WTC11 (cell line): ENCODE measurements at regions not wholly inside any gene's neighbourhood (a gene's known extent, or its start where the extent isn't known, plus 50 kb on each side); places are given as distances from the start of the nearest gene placed in this dataset.

Experiments
- ATAC-seq: fragments of 200-7000 bp; cut with Tn5 transposase; 2 replicates; pipeline ENCODE4 v1.10.0; 2021; ENCODE audit warnings: mild to moderate bottlenecking, moderate library complexity
- CTCF ChIA-PET: fragments of 300-600 bp; sonication (Branson Sonifier 250); formaldehyde crosslinking; loops from one replicate; lab custom pipeline; 2021; ENCODE audit warnings: antibody characterized with exemption; lab: Charles Lee
- POLR2A ChIA-PET: fragments of 350-600 bp; sonication (Branson Sonifier 250); formaldehyde crosslinking; loops from one replicate; lab custom pipeline; 2021; ENCODE audit warnings: antibody characterized with exemption; lab: Charles Lee
- DNase-seq: peaks from one replicate; pipeline ENCODE4 v3.0.0; 2021; ENCODE audit warnings: low spot score
- H3K27ac Mint-ChIP-seq: 2 replicates; pipeline ENCODE4 v1.8.0; 2021; ENCODE audit warnings: mixed read lengths
- H3K27me3 Mint-ChIP-seq: 2 replicates; pipeline ENCODE4 v1.8.0; 2021; ENCODE audit warnings: low read depth, mild to moderate bottlenecking, moderate library complexity, mixed read lengths
- H3K36me3 Mint-ChIP-seq: 2 replicates; pipeline ENCODE4 v1.8.0; 2021; ENCODE audit warnings: mixed read lengths
- H3K4me1 Mint-ChIP-seq: 2 replicates; pipeline ENCODE4 v1.8.0; 2022; ENCODE audit warnings: mixed read lengths
- H3K4me3 Mint-ChIP-seq: 2 replicates; pipeline ENCODE4 v1.8.0; 2021; ENCODE audit warnings: mild to moderate bottlenecking, moderate library complexity, mixed read lengths
- H3K9me3 Mint-ChIP-seq: 2 replicates; pipeline ENCODE4 v1.8.0; 2021; ENCODE audit warnings: mixed read lengths
- CREM ChIP-seq: sonication (generic); formaldehyde crosslinking; IDR thresholded peaks from 2 replicates; pipeline ENCODE4 v1.8.1; 2022; ENCODE audit warnings: mild to moderate bottlenecking, missing genetic modification reagents, moderate library complexity
- ELF4 ChIP-seq: sonication (generic); formaldehyde crosslinking; IDR thresholded peaks from 2 replicates; pipeline ENCODE4 v1.8.1; 2022; ENCODE audit warnings: low read depth, mild to moderate bottlenecking, moderate library complexity, missing genetic modification reagents
- EMX1 ChIP-seq: fragments of 250-450 bp; sonication (Bioruptor Pico); IDR thresholded peaks from 2 replicates; pipeline ENCODE4 v1.8.0; 2021; ENCODE audit warnings: mild to moderate bottlenecking
- ETV6 ChIP-seq: sonication (generic); formaldehyde crosslinking; IDR thresholded peaks from 2 replicates; pipeline ENCODE4 v1.8.1; 2022; ENCODE audit warnings: mild to moderate bottlenecking, missing genetic modification reagents
- FOXP1 ChIP-seq: sonication (generic); formaldehyde crosslinking; IDR thresholded peaks from 2 replicates; pipeline ENCODE4 v1.8.0; 2022; ENCODE audit warnings: missing genetic modification reagents, mild to moderate bottlenecking, moderate library complexity, borderline replicate concordance
- HMGA2 ChIP-seq: fragments of 250-450 bp; sonication (Bioruptor Pico); IDR thresholded peaks from 2 replicates; pipeline ENCODE4 v1.4.0; 2021; ENCODE audit warnings: mild to moderate bottlenecking, moderate library complexity
- NFE2L1 ChIP-seq: sonication (generic); formaldehyde crosslinking; IDR thresholded peaks from 2 replicates; pipeline ENCODE4 v1.8.1; 2023; ENCODE audit warnings: missing genetic modification reagents
- NR2C2 ChIP-seq: sonication (generic); formaldehyde crosslinking; IDR thresholded peaks from 2 replicates; pipeline ENCODE4 v1.8.0; 2022; ENCODE audit warnings: mild to moderate bottlenecking, missing genetic modification reagents
- SMAD3 ChIP-seq: sonication (generic); formaldehyde crosslinking; IDR thresholded peaks from 2 replicates; pipeline ENCODE4 v1.8.0; 2022; ENCODE audit warnings: missing genetic modification reagents, mild to moderate bottlenecking, borderline replicate concordance
- ZNF219 ChIP-seq: sonication (generic); formaldehyde crosslinking; IDR thresholded peaks from 2 replicates; pipeline ENCODE4 v1.8.0; 2023; ENCODE audit warnings: missing genetic modification reagents, mild to moderate bottlenecking, borderline replicate concordance
- ZNF317 ChIP-seq: sonication (generic); formaldehyde crosslinking; IDR thresholded peaks from 2 replicates; pipeline ENCODE4 v1.8.1; 2023; ENCODE audit warnings: low read depth, mild to moderate bottlenecking, moderate library complexity, missing genetic modification reagents, borderline replicate concordance
- TF ChIP-seq, protein P1 (sequence below): sonication (generic); formaldehyde crosslinking; IDR thresholded peaks from 2 replicates; pipeline ENCODE4 v1.8.1; 2023; ENCODE audit warnings: mild to moderate bottlenecking, missing genetic modification reagents
- TF ChIP-seq, protein P2 (sequence below): fragments of 250-450 bp; sonication (Bioruptor Pico); IDR thresholded peaks from 2 replicates; pipeline ENCODE4 v1.9.0; 2021; ENCODE audit warnings: moderate library complexity, mild to moderate bottlenecking, inconsistent platforms, borderline replicate concordance
- TF ChIP-seq, protein P3 (sequence below): sonication (generic); formaldehyde crosslinking; IDR thresholded peaks from 2 replicates; pipeline ENCODE4 v1.8.0; 2023; ENCODE audit warnings: mild to moderate bottlenecking, missing genetic modification reagents
- TF ChIP-seq, protein P4 (sequence below): sonication (generic); formaldehyde crosslinking; conservative IDR thresholded peaks from 2 replicates; pipeline ENCODE4 v1.8.1; 2023; ENCODE audit warnings: mild to moderate bottlenecking, low read depth, missing genetic modification reagents, moderate library complexity
- TF ChIP-seq, protein P5 (sequence below): sonication (generic); formaldehyde crosslinking; IDR thresholded peaks from 2 replicates; pipeline ENCODE4 v1.8.1; 2022; ENCODE audit warnings: mild to moderate bottlenecking, moderate library complexity, missing genetic modification reagents
- TF ChIP-seq, protein P6 (sequence below): sonication (generic); formaldehyde crosslinking; IDR thresholded peaks from 2 replicates; pipeline ENCODE4 v1.8.1; 2023; ENCODE audit warnings: mild to moderate bottlenecking, missing genetic modification reagents, moderate library complexity
- TF ChIP-seq, protein P7 (sequence below): fragments of 250-450 bp; sonication (Bioruptor Pico); conservative IDR thresholded peaks from 2 replicates; pipeline ENCODE4 v1.9.0; 2021; ENCODE audit warnings: mild to moderate bottlenecking
- TF ChIP-seq, protein P8 (sequence below): fragments of 200-600 bp; IDR thresholded peaks from 2 replicates; pipeline ENCODE4 v1.8.0; 2022; ENCODE audit warnings: antibody characterized with exemption
- TF ChIP-seq, protein P9 (sequence below): sonication (generic); formaldehyde crosslinking; IDR thresholded peaks from 2 replicates; pipeline ENCODE4 v1.8.0; 2023; ENCODE audit warnings: missing genetic modification reagents, mild to moderate bottlenecking, borderline replicate concordance

DNA sequence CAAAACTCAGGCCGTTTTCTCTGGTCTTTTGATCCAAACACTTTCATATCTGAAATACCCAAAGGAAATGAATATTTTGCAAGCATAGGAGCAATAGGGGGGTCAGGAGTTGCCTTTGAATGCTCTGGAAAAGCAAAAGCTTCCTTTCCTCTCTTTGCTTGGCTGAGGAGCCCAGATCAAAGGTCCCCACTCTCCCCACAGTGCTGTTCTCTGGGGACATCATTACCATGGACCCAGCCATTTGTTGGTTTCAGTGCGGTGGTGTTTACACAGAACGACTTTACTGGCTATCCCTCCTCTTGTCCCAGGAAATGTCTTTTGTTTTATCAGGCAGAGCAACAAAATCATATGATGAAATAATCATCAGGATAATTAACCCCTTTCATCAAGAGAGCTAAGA, 1089.1 kb downstream of the TBC1D22A start:
- Mint-ChIP-seq H3K36me3 (no peaks in the 10 kb centered on the region), H3K4me1 (peaks cover 5% of the 10 kb centered on the region; the same call in 1 of the 2 replicates), H3K27ac (no peak overlapping the region), H3K4me3 (no peak overlapping the region), H3K9me3 (peaks cover 5% of the 10 kb centered on the region), H3K27me3 (peaks cover 4% of the 10 kb centered on the region; the same call in 1 of the 2 replicates)
- DNase-seq (no peak), ATAC-seq (no peak)
- ChIA-PET POLR2A (no interaction called here), CTCF (no interaction called here)
- TF ChIP-seq, protein P1, sequence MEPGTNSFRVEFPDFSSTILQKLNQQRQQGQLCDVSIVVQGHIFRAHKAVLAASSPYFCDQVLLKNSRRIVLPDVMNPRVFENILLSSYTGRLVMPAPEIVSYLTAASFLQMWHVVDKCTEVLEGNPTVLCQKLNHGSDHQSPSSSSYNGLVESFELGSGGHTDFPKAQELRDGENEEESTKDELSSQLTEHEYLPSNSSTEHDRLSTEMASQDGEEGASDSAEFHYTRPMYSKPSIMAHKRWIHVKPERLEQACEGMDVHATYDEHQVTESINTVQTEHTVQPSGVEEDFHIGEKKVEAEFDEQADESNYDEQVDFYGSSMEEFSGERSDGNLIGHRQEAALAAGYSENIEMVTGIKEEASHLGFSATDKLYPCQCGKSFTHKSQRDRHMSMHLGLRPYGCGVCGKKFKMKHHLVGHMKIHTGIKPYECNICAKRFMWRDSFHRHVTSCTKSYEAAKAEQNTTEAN (CRISPR knock-in tag), result no peak
- TF ChIP-seq HMGA2, result no peak
- TF ChIP-seq ETV6, result no peak
- no peak for TF ChIP-seq NR2C2 (CRISPR knock-in tag)
- no peak for TF ChIP-seq CREM (CRISPR knock-in tag)
- no peak for TF ChIP-seq EMX1 (CRISPR knock-in tag)
- TF ChIP-seq, protein P2, sequence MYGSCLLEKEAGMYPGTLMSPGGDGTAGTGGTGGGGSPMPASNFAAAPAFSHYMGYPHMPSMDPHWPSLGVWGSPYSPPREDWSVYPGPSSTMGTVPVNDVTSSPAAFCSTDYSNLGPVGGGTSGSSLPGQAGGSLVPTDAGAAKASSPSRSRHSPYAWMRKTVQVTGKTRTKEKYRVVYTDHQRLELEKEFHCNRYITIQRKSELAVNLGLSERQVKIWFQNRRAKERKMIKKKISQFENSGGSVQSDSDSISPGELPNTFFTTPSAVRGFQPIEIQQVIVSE (CRISPR knock-in tag), result no peak
- TF ChIP-seq SMAD3, result no peak
- TF ChIP-seq NFE2L1 (CRISPR knock-in tag), result no peak
- TF ChIP-seq, protein P3, sequence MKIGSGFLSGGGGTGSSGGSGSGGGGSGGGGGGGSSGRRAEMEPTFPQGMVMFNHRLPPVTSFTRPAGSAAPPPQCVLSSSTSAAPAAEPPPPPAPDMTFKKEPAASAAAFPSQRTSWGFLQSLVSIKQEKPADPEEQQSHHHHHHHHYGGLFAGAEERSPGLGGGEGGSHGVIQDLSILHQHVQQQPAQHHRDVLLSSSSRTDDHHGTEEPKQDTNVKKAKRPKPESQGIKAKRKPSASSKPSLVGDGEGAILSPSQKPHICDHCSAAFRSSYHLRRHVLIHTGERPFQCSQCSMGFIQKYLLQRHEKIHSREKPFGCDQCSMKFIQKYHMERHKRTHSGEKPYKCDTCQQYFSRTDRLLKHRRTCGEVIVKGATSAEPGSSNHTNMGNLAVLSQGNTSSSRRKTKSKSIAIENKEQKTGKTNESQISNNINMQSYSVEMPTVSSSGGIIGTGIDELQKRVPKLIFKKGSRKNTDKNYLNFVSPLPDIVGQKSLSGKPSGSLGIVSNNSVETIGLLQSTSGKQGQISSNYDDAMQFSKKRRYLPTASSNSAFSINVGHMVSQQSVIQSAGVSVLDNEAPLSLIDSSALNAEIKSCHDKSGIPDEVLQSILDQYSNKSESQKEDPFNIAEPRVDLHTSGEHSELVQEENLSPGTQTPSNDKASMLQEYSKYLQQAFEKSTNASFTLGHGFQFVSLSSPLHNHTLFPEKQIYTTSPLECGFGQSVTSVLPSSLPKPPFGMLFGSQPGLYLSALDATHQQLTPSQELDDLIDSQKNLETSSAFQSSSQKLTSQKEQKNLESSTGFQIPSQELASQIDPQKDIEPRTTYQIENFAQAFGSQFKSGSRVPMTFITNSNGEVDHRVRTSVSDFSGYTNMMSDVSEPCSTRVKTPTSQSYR, result no peak
- TF ChIP-seq, protein P4, sequence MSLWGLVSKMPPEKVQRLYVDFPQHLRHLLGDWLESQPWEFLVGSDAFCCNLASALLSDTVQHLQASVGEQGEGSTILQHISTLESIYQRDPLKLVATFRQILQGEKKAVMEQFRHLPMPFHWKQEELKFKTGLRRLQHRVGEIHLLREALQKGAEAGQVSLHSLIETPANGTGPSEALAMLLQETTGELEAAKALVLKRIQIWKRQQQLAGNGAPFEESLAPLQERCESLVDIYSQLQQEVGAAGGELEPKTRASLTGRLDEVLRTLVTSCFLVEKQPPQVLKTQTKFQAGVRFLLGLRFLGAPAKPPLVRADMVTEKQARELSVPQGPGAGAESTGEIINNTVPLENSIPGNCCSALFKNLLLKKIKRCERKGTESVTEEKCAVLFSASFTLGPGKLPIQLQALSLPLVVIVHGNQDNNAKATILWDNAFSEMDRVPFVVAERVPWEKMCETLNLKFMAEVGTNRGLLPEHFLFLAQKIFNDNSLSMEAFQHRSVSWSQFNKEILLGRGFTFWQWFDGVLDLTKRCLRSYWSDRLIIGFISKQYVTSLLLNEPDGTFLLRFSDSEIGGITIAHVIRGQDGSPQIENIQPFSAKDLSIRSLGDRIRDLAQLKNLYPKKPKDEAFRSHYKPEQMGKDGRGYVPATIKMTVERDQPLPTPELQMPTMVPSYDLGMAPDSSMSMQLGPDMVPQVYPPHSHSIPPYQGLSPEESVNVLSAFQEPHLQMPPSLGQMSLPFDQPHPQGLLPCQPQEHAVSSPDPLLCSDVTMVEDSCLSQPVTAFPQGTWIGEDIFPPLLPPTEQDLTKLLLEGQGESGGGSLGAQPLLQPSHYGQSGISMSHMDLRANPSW (CRISPR knock-in tag), result no peak
- TF ChIP-seq ELF4 (CRISPR knock-in tag), result no peak
- TF ChIP-seq, protein P5, sequence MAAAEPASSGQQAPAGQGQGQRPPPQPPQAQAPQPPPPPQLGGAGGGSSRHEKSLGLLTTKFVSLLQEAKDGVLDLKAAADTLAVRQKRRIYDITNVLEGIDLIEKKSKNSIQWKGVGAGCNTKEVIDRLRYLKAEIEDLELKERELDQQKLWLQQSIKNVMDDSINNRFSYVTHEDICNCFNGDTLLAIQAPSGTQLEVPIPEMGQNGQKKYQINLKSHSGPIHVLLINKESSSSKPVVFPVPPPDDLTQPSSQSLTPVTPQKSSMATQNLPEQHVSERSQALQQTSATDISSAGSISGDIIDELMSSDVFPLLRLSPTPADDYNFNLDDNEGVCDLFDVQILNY (CRISPR knock-in tag), result no peak
- TF ChIP-seq, protein P6, sequence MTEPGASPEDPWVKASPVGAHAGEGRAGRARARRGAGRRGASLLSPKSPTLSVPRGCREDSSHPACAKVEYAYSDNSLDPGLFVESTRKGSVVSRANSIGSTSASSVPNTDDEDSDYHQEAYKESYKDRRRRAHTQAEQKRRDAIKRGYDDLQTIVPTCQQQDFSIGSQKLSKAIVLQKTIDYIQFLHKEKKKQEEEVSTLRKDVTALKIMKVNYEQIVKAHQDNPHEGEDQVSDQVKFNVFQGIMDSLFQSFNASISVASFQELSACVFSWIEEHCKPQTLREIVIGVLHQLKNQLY (CRISPR knock-in tag), result no peak
- TF ChIP-seq, protein P7, sequence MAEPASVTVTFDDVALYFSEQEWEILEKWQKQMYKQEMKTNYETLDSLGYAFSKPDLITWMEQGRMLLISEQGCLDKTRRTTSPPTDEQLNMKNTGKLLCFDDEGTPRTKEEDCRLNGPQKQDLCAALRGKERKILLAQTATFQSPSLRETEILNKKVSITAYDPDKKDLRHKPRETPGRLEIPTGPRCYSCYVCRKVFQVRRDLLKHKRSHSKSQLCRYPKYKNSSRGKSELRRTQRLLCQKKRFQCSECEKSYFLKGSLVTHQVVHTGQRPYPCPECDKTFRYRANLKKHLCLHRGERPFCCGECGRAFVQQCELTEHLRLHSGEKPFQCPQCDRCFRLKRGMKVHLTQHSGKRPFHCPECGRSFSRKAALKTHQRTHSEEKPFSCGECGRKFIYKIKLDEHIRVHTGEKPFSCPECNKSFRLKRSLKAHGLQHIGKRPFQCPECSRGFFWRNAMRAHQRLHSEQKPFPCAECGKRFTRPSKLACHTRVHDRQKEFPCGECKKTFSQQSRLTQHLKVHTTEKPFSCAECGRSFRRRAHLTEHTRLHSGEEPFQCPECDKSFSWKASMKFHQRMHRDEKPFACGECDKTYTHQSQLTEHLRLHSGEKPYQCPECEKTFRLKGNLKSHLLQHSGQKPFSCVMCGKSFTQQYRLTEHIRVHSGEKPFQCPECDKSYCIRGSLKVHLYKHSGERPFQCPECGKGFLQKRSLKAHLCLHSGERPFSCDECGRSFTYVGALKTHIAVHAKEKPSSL (CRISPR knock-in tag), result no peak
- TF ChIP-seq, protein P8, sequence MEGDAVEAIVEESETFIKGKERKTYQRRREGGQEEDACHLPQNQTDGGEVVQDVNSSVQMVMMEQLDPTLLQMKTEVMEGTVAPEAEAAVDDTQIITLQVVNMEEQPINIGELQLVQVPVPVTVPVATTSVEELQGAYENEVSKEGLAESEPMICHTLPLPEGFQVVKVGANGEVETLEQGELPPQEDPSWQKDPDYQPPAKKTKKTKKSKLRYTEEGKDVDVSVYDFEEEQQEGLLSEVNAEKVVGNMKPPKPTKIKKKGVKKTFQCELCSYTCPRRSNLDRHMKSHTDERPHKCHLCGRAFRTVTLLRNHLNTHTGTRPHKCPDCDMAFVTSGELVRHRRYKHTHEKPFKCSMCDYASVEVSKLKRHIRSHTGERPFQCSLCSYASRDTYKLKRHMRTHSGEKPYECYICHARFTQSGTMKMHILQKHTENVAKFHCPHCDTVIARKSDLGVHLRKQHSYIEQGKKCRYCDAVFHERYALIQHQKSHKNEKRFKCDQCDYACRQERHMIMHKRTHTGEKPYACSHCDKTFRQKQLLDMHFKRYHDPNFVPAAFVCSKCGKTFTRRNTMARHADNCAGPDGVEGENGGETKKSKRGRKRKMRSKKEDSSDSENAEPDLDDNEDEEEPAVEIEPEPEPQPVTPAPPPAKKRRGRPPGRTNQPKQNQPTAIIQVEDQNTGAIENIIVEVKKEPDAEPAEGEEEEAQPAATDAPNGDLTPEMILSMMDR, result no peak
- TF ChIP-seq, protein P9, sequence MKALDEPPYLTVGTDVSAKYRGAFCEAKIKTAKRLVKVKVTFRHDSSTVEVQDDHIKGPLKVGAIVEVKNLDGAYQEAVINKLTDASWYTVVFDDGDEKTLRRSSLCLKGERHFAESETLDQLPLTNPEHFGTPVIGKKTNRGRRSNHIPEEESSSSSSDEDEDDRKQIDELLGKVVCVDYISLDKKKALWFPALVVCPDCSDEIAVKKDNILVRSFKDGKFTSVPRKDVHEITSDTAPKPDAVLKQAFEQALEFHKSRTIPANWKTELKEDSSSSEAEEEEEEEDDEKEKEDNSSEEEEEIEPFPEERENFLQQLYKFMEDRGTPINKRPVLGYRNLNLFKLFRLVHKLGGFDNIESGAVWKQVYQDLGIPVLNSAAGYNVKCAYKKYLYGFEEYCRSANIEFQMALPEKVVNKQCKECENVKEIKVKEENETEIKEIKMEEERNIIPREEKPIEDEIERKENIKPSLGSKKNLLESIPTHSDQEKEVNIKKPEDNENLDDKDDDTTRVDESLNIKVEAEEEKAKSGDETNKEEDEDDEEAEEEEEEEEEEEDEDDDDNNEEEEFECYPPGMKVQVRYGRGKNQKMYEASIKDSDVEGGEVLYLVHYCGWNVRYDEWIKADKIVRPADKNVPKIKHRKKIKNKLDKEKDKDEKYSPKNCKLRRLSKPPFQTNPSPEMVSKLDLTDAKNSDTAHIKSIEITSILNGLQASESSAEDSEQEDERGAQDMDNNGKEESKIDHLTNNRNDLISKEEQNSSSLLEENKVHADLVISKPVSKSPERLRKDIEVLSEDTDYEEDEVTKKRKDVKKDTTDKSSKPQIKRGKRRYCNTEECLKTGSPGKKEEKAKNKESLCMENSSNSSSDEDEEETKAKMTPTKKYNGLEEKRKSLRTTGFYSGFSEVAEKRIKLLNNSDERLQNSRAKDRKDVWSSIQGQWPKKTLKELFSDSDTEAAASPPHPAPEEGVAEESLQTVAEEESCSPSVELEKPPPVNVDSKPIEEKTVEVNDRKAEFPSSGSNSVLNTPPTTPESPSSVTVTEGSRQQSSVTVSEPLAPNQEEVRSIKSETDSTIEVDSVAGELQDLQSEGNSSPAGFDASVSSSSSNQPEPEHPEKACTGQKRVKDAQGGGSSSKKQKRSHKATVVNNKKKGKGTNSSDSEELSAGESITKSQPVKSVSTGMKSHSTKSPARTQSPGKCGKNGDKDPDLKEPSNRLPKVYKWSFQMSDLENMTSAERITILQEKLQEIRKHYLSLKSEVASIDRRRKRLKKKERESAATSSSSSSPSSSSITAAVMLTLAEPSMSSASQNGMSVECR, result no peak
- TF ChIP-seq FOXP1 (CRISPR knock-in tag), result no peak
- no peak for TF ChIP-seq ZNF317 (CRISPR knock-in tag)
- TF ChIP-seq ZNF219 (CRISPR knock-in tag), result no peak
